Mesenchymal stem cell (in vitro differentiated cells and primary cell): ENCODE measurements at regions not wholly inside any gene's neighbourhood (a gene's known extent, or its start where the extent isn't known, plus 50 kb on each side); places are given as distances from the start of the nearest gene placed in this dataset.

Experiments
- DNase-seq: peaks from one replicate; pipeline ENCODE4 v3.0.0-alpha.2; 2013
- H2AFZ ChIP-seq: one replicate; pipeline ENCODE4 v1.6.1; 2013; ENCODE audit warnings: low read depth, mild to moderate bottlenecking, control low read depth, inconsistent platforms, low read length, moderate library complexity
- H2AK5ac ChIP-seq: 2 replicates; pipeline ENCODE4 v1.6.1; 2013; ENCODE audit warnings: low read length, moderate library complexity, mild to moderate bottlenecking, inconsistent platforms; ENCODE audit not compliant: severe bottlenecking
- H2BK120ac ChIP-seq: one replicate; pipeline ENCODE4 v1.6.1; 2013; ENCODE audit warnings: low read depth, mild to moderate bottlenecking, inconsistent platforms, low read length, moderate library complexity
- H2BK12ac ChIP-seq, 2 experiments: one replicate each; pipeline ENCODE4 v1.6.1; 2013; ENCODE audit warnings: inconsistent platforms in 2 of 2, low read length in 2 of 2, mild to moderate bottlenecking in 2 of 2, moderate library complexity in 2 of 2, control low read depth in 1 of 2
- H2BK15ac ChIP-seq: one replicate; pipeline ENCODE4 v1.6.1; 2013; ENCODE audit warnings: mild to moderate bottlenecking, low read depth, inconsistent platforms; ENCODE audit not compliant: poor library complexity, severe bottlenecking
- H2BK5ac ChIP-seq: 2 replicates; pipeline ENCODE4 v1.6.1; 2013; ENCODE audit warnings: low read depth, mild to moderate bottlenecking, low read length, control low read depth, inconsistent platforms; ENCODE audit not compliant: poor library complexity, severe bottlenecking
- H3K14ac ChIP-seq, 2 experiments: one replicate each; pipeline ENCODE4 v1.6.1; 2013; ENCODE audit warnings: inconsistent platforms in 2 of 2, low read length in 2 of 2, control low read depth in 1 of 2, mild to moderate bottlenecking in 1 of 2, moderate library complexity in 1 of 2
- H3K18ac ChIP-seq, 2 experiments: one replicate each; pipeline ENCODE4 v1.6.1; 2013; ENCODE audit warnings: inconsistent platforms in 2 of 2, low read length in 2 of 2, control low read depth in 1 of 2, low read depth in 1 of 2, mild to moderate bottlenecking in 1 of 2
- H3K23ac ChIP-seq, 2 experiments: one replicate each; pipeline ENCODE4 v1.6.1; 2013; ENCODE audit warnings: inconsistent platforms in 2 of 2, low read length in 2 of 2, mild to moderate bottlenecking in 2 of 2, moderate library complexity in 2 of 2, control low read depth in 1 of 2
- H3K27ac ChIP-seq: 2 replicates; pipeline ENCODE4 v1.5.1; 2013; ENCODE audit warnings: mild to moderate bottlenecking, moderate library complexity, low read length, control low read depth, inconsistent platforms; ENCODE audit not compliant: poor library complexity, severe bottlenecking
- H3K27me3 ChIP-seq, 2 experiments: 2 replicates each; pipeline versions ENCODE4 v1.6.1 to v1.7.0; 2013; ENCODE audit warnings: low read length in 2 of 2, mild to moderate bottlenecking in 2 of 2, moderate library complexity in 2 of 2, control low read depth in 1 of 2, inconsistent platforms in 1 of 2; ENCODE audit not compliant: control insufficient read depth in 1 of 2, insufficient read depth in 1 of 2
- H3K36me3 ChIP-seq, 2 experiments: 2 replicates each; pipeline versions ENCODE4 v1.6.1 to v1.7.0; 2013; ENCODE audit warnings: low read length in 2 of 2, control low read depth in 1 of 2, inconsistent platforms in 1 of 2, low read depth in 1 of 2, mild to moderate bottlenecking in 1 of 2; ENCODE audit not compliant: insufficient read depth in 2 of 2, control insufficient read depth in 1 of 2
- H3K4ac ChIP-seq, 2 experiments: one replicate each; pipeline ENCODE4 v1.6.1; 2013; ENCODE audit warnings: inconsistent platforms in 2 of 2, low read length in 2 of 2, mild to moderate bottlenecking in 2 of 2, moderate library complexity in 2 of 2, control low read depth in 1 of 2, low read depth in 1 of 2
- H3K4me1 ChIP-seq: 2 replicates; pipeline ENCODE4 v1.6.1; 2013; ENCODE audit warnings: low read depth, low read length, control low read depth; ENCODE audit not compliant: control insufficient read depth, insufficient read depth
- H3K4me2 ChIP-seq: 2 replicates; pipeline ENCODE4 v1.6.1; 2013; ENCODE audit warnings: low read length, mild to moderate bottlenecking, inconsistent platforms; ENCODE audit not compliant: poor library complexity, severe bottlenecking
- H3K4me3 ChIP-seq, 2 experiments: 2 replicates each; pipeline versions ENCODE4 v1.5.1 to v1.7.0; 2013; ENCODE audit warnings: low read length in 2 of 2, mild to moderate bottlenecking in 2 of 2, control low read depth in 1 of 2, low read depth in 1 of 2; ENCODE audit not compliant: insufficient read depth in 1 of 2
- H3K79me1 ChIP-seq: replicated peaks from 2 replicates; pipeline ENCODE4 v1.6.1; 2013; ENCODE audit warnings: mild to moderate bottlenecking, control low read depth, low read length, inconsistent platforms; ENCODE audit not compliant: poor library complexity, severe bottlenecking
- H3K9ac ChIP-seq: 2 replicates; pipeline ENCODE4 v1.7.0; 2013; ENCODE audit warnings: mild to moderate bottlenecking, low read length, moderate library complexity
- H3K9me3 ChIP-seq: 2 replicates; pipeline ENCODE4 v1.7.0; 2013; ENCODE audit warnings: mild to moderate bottlenecking, low read length; ENCODE audit not compliant: control insufficient read depth
- H4K8ac ChIP-seq: one replicate; pipeline ENCODE4 v1.6.1; 2013; ENCODE audit warnings: inconsistent platforms, mild to moderate bottlenecking, low read length, moderate library complexity
- H4K91ac ChIP-seq: one replicate; pipeline ENCODE4 v1.6.1; 2013; ENCODE audit warnings: mild to moderate bottlenecking, low read length, inconsistent platforms
- WGBS: methylation state at CpG from one replicate; pipeline ENCODE4 v1.1.7; 2013; ENCODE audit warnings: mixed read lengths; 5-methylcytosine and 5-hydroxymethylcytosine counted together

DNA sequence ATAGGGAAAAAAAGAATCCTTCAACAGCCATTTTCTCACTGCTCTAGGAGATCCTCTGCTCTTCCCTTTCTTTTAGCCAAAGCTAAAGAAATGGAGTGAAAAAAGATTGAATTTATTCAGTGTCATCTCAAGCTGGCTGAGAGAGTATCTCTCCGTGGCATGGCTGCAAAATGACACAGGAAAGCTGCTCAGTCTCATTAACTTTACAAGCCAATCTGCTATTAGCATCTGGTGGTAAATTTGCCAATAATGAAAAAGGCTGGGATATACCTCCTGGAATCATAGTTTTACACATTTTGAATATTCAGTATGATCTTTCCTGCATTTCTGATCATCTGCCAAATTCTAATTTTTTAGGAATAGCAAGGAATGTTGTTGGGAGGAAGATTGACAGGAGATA lies 176.8 kb upstream of the CHRM3 start:
- 86% methylated on average over 1 of the region's 1 CpG for WGBS
- Histone ChIP-seq H2BK15ac (no peak overlapping the region), H3K27ac (no peak overlapping the region), H3K14ac (no peak overlapping the region), H2AK5ac (no peak overlapping the region), H2BK5ac (no peak overlapping the region), H3K27me3 (no peaks in the 10 kb centered on the region), H3K4me2 (no peak overlapping the region), H4K91ac (no peak overlapping the region), H2BK12ac (no peak overlapping the region), H3K4me3 (no peak overlapping the region), H2AFZ (no peak overlapping the region), H3K9me3 (peaks cover 18% of the 10 kb centered on the region), H3K9ac (no peak overlapping the region), H3K23ac (no peak overlapping the region), H3K4me1 (no peaks in the 10 kb centered on the region), H2BK120ac (no peak overlapping the region), H3K36me3 (no peaks in the 10 kb centered on the region), H3K79me1 (no peaks in the 10 kb centered on the region), H4K8ac (no peak overlapping the region), H3K18ac (no peak overlapping the region), H3K4ac (no peak overlapping the region)
- DNase-seq: no peak

DNA sequence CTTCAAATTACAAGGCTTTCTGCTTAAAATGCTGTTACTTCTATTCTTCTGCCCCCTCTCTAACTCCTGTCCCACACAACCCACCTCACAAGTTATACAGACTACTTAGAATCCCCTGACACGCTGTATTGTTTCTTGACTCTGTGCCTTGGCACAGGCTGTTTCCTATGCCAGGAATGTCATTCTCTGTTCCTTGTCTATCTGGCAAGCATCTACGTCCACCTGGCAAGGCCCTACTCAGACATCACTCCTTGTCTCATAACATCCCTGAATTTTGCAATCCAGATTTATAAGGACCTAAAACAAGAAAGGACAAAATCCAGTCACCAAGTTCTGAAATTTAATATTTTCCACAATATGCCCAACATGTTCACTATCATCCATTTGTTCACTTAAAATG lies 182.0 kb upstream of the CHRM3 start:
- Histone ChIP-seq H2BK15ac (no peak overlapping the region), H2BK5ac (no peak overlapping the region), H3K27me3 (no peaks in the 10 kb centered on the region), H2BK120ac (no peak overlapping the region), H2BK12ac (no peak overlapping the region), H3K18ac (no peak overlapping the region), H3K9ac (no peak overlapping the region), H3K4ac (no peak overlapping the region), H3K4me1 (no peaks in the 10 kb centered on the region), H3K4me2 (no peak overlapping the region), H2AK5ac (no peak overlapping the region), H3K4me3 (no peak overlapping the region), H3K9me3 (peaks cover 27% of the 10 kb centered on the region), H2AFZ (no peak overlapping the region), H3K14ac (no peak overlapping the region), H3K36me3 (no peaks in the 10 kb centered on the region), H3K23ac (no peak overlapping the region), H4K8ac (no peak overlapping the region), H3K27ac (no peak overlapping the region), H4K91ac (no peak overlapping the region), H3K79me1 (no peaks in the 10 kb centered on the region)
- 82% methylated on average over 2 of the region's 2 CpGs for WGBS
- no peak for DNase-seq

- Histone ChIP-seq H3K79me1 (no peaks in the 10 kb centered on the region), H3K4me3 (no peak overlapping the region), H3K9ac (no peak overlapping the region), H2BK12ac (no peak overlapping the region), H3K36me3 (no peaks in the 10 kb centered on the region), H3K18ac (no peak overlapping the region), H2BK5ac (no peak overlapping the region), H3K4ac (no peak overlapping the region), H2BK15ac (no peak overlapping the region), H3K9me3 (peaks cover 18% of the 10 kb centered on the region), H2AK5ac (no peak overlapping the region), H4K8ac (no peak overlapping the region), H3K27ac (no peak overlapping the region), H4K91ac (no peak overlapping the region), H3K14ac (no peak overlapping the region), H3K4me2 (no peak overlapping the region), H3K4me1 (no peaks in the 10 kb centered on the region), H3K27me3 (no peaks in the 10 kb centered on the region), H2AFZ (no peak overlapping the region), H3K23ac (no peak overlapping the region), H2BK120ac (no peak overlapping the region)
- 82% methylated on average over 3 of the region's 4 CpGs for WGBS
- DNase-seq: no peak
Measured at GRCh38 chr1:239197871-239198270, 188.5 kb upstream of the CHRM3 start.

GRCh38 chr1:239189998-239190512 lies 196.3 kb upstream of the CHRM3 start:
- H2BK120ac ChIP-seq: no peak overlapping the region
- no peak overlapping the region for H3K27ac ChIP-seq
- no peak overlapping the region for H3K14ac ChIP-seq
- H3K27me3 ChIP-seq: no peaks in the 10 kb centered on the region
- H2BK15ac ChIP-seq: no peak overlapping the region
- peaks cover 6% of the 10 kb centered on the region for H3K9me3 ChIP-seq
- H4K8ac ChIP-seq: no peak overlapping the region
- no peak overlapping the region for H3K4ac ChIP-seq
- no peaks in the 10 kb centered on the region for H3K36me3 ChIP-seq
- H2AK5ac ChIP-seq: no peak overlapping the region
- no peaks in the 10 kb centered on the region for H3K79me1 ChIP-seq
- H3K23ac ChIP-seq: no peak overlapping the region
- DNase-seq: no peak
- H2BK5ac ChIP-seq: no peak overlapping the region
- H3K9ac ChIP-seq: no peak overlapping the region
- no peak overlapping the region for H3K4me2 ChIP-seq
- WGBS: 84% methylated on average over 3 of the region's 4 CpGs
- no peak overlapping the region for H2BK12ac ChIP-seq
- H3K18ac ChIP-seq: no peak overlapping the region
- no peak overlapping the region for H4K91ac ChIP-seq
- H3K4me3 ChIP-seq: no peak overlapping the region
- H2AFZ ChIP-seq: no peak overlapping the region
- no peaks in the 10 kb centered on the region for H3K4me1 ChIP-seq
